ENCODE measurements at regions not wholly inside any gene's neighbourhood (a gene's known extent, or its start where the extent isn't known, plus 50 kb on each side); places are given as distances from the start of the nearest gene placed in this dataset.

GRCh38 chr3:178396318-178396717, 139.9 kb upstream of the KCNMB2 start:
- no peak for DNase-seq

- DNase-seq = no peak
These were observed 139.0 kb upstream of the KCNMB2 start for GRCh38 chr3:178397202-178397601.

- no peak for DNase-seq
These were observed 138.4 kb upstream of the KCNMB2 start for GRCh38 chr3:178397836-178398235.

- DNase-seq = no peak
These were observed 131.3 kb upstream of the KCNMB2 start for GRCh38 chr3:178404961-178405360.

GRCh38 chr3:178405531-178405930, 130.7 kb upstream of the KCNMB2 start:
- DNase-seq = no peak

- DNase-seq = peak; percentile 15
These were observed 130.0 kb upstream of the KCNMB2 start for GRCh38 chr3:178406206-178406605.

- no peak for DNase-seq
These were observed 120.9 kb upstream of the KCNMB2 start for GRCh38 chr3:178415384-178415783.

GRCh38 chr3:178417736-178418135, 118.5 kb upstream of the KCNMB2 start:
- no peak for DNase-seq

- DNase-seq = peak; percentile 83
These were observed 117.2 kb upstream of the KCNMB2 start for GRCh38 chr3:178419071-178419470.

- DNase-seq = no peak
These were observed 116.2 kb upstream of the KCNMB2 start for GRCh38 chr3:178420033-178420432.

GRCh38 chr3:178421069-178421468, 115.2 kb upstream of the KCNMB2 start:
- peak; percentile 71 for DNase-seq

GRCh38 chr3:178422406-178422805, 113.8 kb upstream of the KCNMB2 start:
- DNase-seq = no peak

GRCh38 chr3:178428037-178428436, 108.2 kb upstream of the KCNMB2 start:
- DNase-seq = no peak

- no peak for DNase-seq
These were observed 101.9 kb upstream of the KCNMB2 start for GRCh38 chr3:178434206-178434805.

GRCh38 chr3:178435575-178435974, 100.7 kb upstream of the KCNMB2 start:
- DNase-seq = no peak

- DNase-seq = peak; percentile 44
These were observed 99.5 kb upstream of the KCNMB2 start for GRCh38 chr3:178436773-178437172.

- no peak for DNase-seq
These were observed 99.0 kb upstream of the KCNMB2 start for GRCh38 chr3:178437236-178437635.

GRCh38 chr3:178439504-178439903, 96.7 kb upstream of the KCNMB2 start:
- peak; percentile 55 for DNase-seq

GRCh38 chr3:178440043-178440442, 96.2 kb upstream of the KCNMB2 start:
- DNase-seq = no peak

- peak; percentile 38 for DNase-seq
These were observed 92.6 kb upstream of the KCNMB2 start for GRCh38 chr3:178443634-178444033.

GRCh38 chr3:178445139-178445538, 91.1 kb upstream of the KCNMB2 start:
- DNase-seq = no peak

GRCh38 chr3:178446059-178446458, 90.2 kb upstream of the KCNMB2 start:
- no peak for DNase-seq

- DNase-seq = no peak
These were observed 85.8 kb upstream of the KCNMB2 start for GRCh38 chr3:178450476-178450875.

- no peak for DNase-seq
These were observed 84.4 kb upstream of the KCNMB2 start for GRCh38 chr3:178451799-178452198.

GRCh38 chr3:178454726-178455125, 81.5 kb upstream of the KCNMB2 start:
- peak; percentile 61 for DNase-seq

GRCh38 chr3:178455226-178455625, 81.0 kb upstream of the KCNMB2 start:
- DNase-seq = no peak
